ENCODE measurements at regions not wholly inside any gene's neighbourhood (a gene's known extent, or its start where the extent isn't known, plus 50 kb on each side); places are given as distances from the start of the nearest gene placed in this dataset.

DNA sequence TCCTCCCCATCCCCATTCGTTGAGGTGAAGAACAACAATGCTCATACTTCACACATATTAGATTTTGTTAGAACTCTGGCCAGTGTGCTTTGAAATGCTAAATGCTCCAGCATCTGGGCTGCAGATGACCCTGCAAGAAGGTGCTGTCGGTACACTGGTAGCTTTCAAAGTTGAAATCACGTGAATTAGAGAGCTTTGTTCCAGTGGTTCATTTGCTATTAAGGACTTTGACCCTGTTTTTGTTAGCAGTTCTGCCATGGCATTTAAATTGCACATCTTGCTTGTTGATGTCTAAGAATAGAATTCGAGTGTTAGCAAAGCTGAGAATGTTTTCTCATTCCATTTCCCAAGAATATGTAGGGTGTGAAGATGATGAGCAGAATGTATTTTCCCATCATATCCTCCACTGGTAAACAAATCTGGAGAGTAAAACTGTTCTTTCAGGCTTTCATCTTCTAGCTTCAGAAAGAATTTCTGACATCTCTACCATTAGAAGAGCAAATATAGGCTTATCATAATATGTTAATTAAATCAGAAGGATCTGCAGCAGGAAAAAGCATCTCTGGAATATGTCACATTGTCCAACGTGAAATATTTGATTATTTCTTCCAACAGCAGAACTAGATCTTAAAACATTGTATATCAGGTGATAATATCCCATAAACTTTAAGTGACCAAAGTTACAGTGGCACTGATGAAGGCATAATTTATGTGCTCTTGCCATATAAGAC, 98.8 kb upstream of the PDE3A start:
- Histone ChIP-seq H3K9me3 (ENCODE audit: insufficient read depth, low read depth, low read length) (no peaks in the 10 kb centered on the region), H3K27me3 (ENCODE audit: insufficient read depth, low read length) (no peaks in the 10 kb centered on the region), H3K4me1 (ENCODE audit: insufficient read depth, low read length) (peaks cover 15% of the 10 kb centered on the region; the same call in 1 of the 2 replicates), H3K9ac (ENCODE audit: low read depth, low read length) (no peak overlapping the region), H3K36me3 (ENCODE audit: insufficient read depth, low read length) (no peaks in the 10 kb centered on the region), H3K4me3 (ENCODE audit: low read length) (no peak overlapping the region), H3K27ac (ENCODE audit: low read depth, low read length) (no peak overlapping the region)
- 61% methylated on average over 5 of the region's 5 CpGs for WGBS

DNA sequence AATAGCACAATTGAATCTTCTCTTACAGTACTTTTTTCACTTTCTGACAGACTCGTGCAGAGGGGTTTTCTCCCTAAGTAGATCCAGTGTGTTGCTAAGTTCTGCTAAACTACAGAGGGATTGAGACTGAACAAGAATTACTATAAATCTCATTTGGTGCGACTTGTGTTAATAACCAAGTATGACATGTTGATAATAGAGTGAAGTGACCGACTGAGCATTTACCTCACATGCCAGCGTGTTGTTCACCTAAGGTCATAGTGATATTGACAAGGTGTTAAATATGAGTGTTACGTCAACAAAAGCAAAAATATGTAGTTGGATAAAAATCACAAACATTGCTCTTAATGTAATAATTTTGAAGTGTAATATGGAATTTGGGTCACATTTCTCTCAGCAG, 97.8 kb upstream of the PDE3A start:
- no peaks in the 10 kb centered on the region for H3K36me3 ChIP-seq (ENCODE audit: insufficient read depth, low read length)
- no peak overlapping the region for H3K9ac ChIP-seq (ENCODE audit: low read depth, low read length)
- no peak overlapping the region for H3K4me3 ChIP-seq (ENCODE audit: low read length)
- no peaks in the 10 kb centered on the region for H3K27me3 ChIP-seq (ENCODE audit: insufficient read depth, low read length)
- no peak overlapping the region for H3K27ac ChIP-seq (ENCODE audit: low read depth, low read length)
- peaks cover 6% of the 10 kb centered on the region; the same call in 1 of the 2 replicates for H3K4me1 ChIP-seq (ENCODE audit: insufficient read depth, low read length)
- H3K9me3 ChIP-seq (ENCODE audit: insufficient read depth, low read depth, low read length) = no peaks in the 10 kb centered on the region
- WGBS = 95% methylated on average over 5 of the region's 5 CpGs

DNA sequence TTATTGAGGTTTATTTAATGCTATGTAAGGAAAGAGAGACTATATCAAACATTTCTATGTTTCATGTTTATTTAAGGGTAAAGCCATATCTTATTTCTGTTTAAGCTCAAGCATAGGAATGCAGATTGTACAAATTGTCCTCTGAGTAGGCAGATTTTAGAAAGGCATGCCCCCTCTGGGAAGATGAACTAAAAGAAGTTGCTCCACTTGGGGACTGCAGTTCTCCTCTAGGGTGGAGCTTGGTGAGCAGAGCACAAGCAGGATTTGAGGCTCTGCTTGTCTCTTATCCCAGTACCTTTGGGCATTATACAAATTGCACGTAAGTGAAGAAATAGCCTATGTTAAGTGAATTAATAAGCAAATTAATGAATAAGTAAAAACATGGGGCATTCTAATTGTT, 96.2 kb upstream of the PDE3A start:
- H3K4me1 ChIP-seq (ENCODE audit: insufficient read depth, low read length) = peaks cover 5% of the 10 kb centered on the region; the same call in 1 of the 2 replicates
- WGBS = 100% methylated on average over 1 of the region's 1 CpG

DNA sequence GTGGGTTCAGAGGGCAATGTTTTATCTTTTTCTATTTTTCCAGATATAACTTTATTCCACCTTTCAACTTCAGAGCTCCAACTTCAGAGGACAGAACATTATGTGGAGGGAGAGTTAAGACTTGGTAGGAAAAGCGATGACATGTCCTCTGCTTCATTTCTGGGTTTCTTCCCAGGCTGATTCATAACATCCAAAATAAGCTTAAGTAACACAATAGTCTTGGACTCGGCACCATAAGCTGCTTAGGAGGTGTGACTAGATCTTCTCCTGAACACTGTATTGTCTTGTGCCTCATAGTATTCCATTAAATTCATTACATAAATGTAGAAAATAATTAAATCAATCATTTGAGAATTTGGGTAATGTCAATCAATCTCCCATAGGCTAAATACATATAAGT, 95.5 kb upstream of the PDE3A start:
- Histone ChIP-seq H3K9ac (ENCODE audit: low read depth, low read length) (no peak overlapping the region), H3K4me1 (ENCODE audit: insufficient read depth, low read length) (peaks cover 5% of the 10 kb centered on the region; the same call in 1 of the 2 replicates), H3K9me3 (ENCODE audit: insufficient read depth, low read depth, low read length) (no peaks in the 10 kb centered on the region), H3K27ac (ENCODE audit: low read depth, low read length) (no peak overlapping the region), H3K4me3 (ENCODE audit: low read length) (no peak overlapping the region), H3K27me3 (ENCODE audit: insufficient read depth, low read length) (no peaks in the 10 kb centered on the region), H3K36me3 (ENCODE audit: insufficient read depth, low read length) (no peaks in the 10 kb centered on the region)
- WGBS = 100% methylated on average over 2 of the region's 2 CpGs

More for the DNA sequence above, 96.2 kb upstream of the PDE3A start:
- no peak overlapping the region for H3K27ac ChIP-seq (ENCODE audit: low read depth, low read length)
- H3K9me3 ChIP-seq (ENCODE audit: insufficient read depth, low read depth, low read length) = no peaks in the 10 kb centered on the region
- H3K4me3 ChIP-seq (ENCODE audit: low read length) = no peak overlapping the region
- H3K27me3 ChIP-seq (ENCODE audit: insufficient read depth, low read length) = no peaks in the 10 kb centered on the region
- H3K9ac ChIP-seq (ENCODE audit: low read depth, low read length) = no peak overlapping the region
- no peaks in the 10 kb centered on the region for H3K36me3 ChIP-seq (ENCODE audit: insufficient read depth, low read length)

DNA sequence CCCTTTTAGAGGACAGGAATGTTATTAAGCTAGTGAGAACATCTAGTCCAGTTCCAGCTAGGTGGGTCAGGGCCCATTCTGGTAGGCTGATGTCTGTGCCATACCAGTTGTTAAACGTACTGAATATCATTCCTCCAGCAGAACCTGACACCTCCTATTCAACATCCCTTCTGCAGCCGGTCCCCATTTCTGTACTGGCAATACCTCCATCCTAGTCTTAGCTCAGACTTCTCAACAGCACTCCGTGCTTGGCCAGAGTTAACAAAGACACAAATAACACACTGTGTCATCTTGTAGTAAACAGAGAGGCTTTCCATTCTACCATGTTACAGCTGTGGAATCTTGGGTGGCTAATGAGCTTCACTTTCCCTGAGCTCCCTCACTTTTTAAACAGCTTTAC, 94.3 kb upstream of the PDE3A start:
- Histone ChIP-seq H3K4me1 (ENCODE audit: insufficient read depth, low read length) (peaks cover 5% of the 10 kb centered on the region; the same call in 1 of the 2 replicates), H3K36me3 (ENCODE audit: insufficient read depth, low read length) (no peaks in the 10 kb centered on the region), H3K27ac (ENCODE audit: low read depth, low read length) (no peak overlapping the region), H3K9me3 (ENCODE audit: insufficient read depth, low read depth, low read length) (no peaks in the 10 kb centered on the region), H3K9ac (ENCODE audit: low read depth, low read length) (no peak overlapping the region), H3K27me3 (ENCODE audit: insufficient read depth, low read length) (no peaks in the 10 kb centered on the region), H3K4me3 (ENCODE audit: low read length) (no peak overlapping the region)
- 94% methylated on average over 3 of the region's 3 CpGs for WGBS

DNA sequence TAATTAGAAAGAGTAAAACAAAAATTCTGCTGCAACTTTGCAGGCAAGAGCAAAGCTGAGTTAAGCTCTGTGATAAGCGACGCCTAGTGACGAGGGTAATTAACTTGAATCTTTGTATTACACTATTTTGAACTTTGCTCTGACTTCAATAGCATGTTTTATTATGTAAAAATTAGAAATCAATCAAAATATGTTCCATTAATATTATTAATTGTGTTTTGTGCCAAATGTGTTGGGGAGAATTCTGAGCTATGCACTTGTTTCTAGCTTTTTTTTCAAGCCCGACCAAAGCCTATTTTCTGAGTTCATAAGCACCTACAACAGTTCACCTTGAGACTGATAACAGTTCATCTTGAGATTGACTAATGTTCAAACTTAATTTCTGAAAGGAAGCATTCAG, 90.1 kb upstream of the PDE3A start:
- 95% methylated on average over 4 of the region's 4 CpGs for WGBS
- H3K4me1 ChIP-seq (ENCODE audit: insufficient read depth, low read length) = peaks cover 15% of the 10 kb centered on the region
- H3K27ac ChIP-seq (ENCODE audit: low read depth, low read length) = no peak overlapping the region
- no peak overlapping the region for H3K4me3 ChIP-seq (ENCODE audit: low read length)
- H3K27me3 ChIP-seq (ENCODE audit: insufficient read depth, low read length) = no peaks in the 10 kb centered on the region
- no peaks in the 10 kb centered on the region for H3K36me3 ChIP-seq (ENCODE audit: insufficient read depth, low read length)
- H3K9ac ChIP-seq (ENCODE audit: low read depth, low read length) = no peak overlapping the region
- no peaks in the 10 kb centered on the region for H3K9me3 ChIP-seq (ENCODE audit: insufficient read depth, low read depth, low read length)

DNA sequence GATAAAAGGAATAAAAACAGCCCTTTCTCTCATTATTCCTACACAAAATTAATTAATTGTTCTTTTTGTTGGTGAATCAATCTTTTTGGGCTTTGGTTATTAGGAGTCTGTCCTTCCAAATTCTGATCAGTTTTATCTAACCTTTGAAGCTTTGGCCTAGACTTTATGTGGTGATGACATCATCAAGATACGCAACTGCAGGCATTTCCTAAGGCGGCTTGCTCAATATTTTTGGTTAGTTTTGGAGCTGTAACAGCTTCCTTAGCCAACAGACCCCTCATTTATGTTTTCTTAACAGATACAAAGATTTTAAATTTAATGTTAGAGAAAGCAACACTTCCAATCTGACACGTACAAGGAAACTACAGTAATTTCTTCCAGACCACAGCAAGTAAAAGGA, 87.8 kb upstream of the PDE3A start:
- H3K27me3 ChIP-seq (ENCODE audit: insufficient read depth, low read length) = no peaks in the 10 kb centered on the region
- H3K9ac ChIP-seq (ENCODE audit: low read depth, low read length) = no peak overlapping the region
- H3K4me1 ChIP-seq (ENCODE audit: insufficient read depth, low read length) = peaks cover 23% of the 10 kb centered on the region
- H3K27ac ChIP-seq (ENCODE audit: low read depth, low read length) = no peak overlapping the region
- no peaks in the 10 kb centered on the region for H3K9me3 ChIP-seq (ENCODE audit: insufficient read depth, low read depth, low read length)
- no peaks in the 10 kb centered on the region for H3K36me3 ChIP-seq (ENCODE audit: insufficient read depth, low read length)
- no peak overlapping the region for H3K4me3 ChIP-seq (ENCODE audit: low read length)
- WGBS = 98% methylated on average over 3 of the region's 3 CpGs

DNA sequence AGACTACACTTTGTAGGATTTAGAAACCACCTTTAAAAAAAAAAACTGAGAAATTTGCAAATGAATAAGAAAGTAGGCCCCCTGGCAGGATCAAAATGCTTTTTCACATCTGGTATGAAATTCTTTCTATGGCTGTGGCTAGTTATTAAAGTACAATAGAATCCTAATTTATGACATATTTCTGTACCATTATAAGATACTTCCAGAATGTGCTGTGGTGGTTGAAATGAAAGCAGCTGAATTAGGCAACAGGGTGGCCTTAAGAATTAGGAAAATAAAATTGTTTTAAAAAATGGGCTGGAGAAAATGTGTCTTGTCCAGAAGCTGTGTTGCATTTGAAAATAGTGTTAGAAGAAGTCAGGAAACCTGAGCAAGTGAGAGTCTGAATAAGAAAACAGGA, 85.9 kb upstream of the PDE3A start:
- Histone ChIP-seq H3K27me3 (ENCODE audit: insufficient read depth, low read length) (no peaks in the 10 kb centered on the region), H3K27ac (ENCODE audit: low read depth, low read length) (no peak overlapping the region), H3K9ac (ENCODE audit: low read depth, low read length) (no peak overlapping the region), H3K36me3 (ENCODE audit: insufficient read depth, low read length) (no peaks in the 10 kb centered on the region), H3K4me1 (ENCODE audit: insufficient read depth, low read length) (peaks cover 23% of the 10 kb centered on the region), H3K9me3 (ENCODE audit: insufficient read depth, low read depth, low read length) (0 out of 2 replicates have a peak, but pooled peaks cover 3% of the 10 kb centered on the region), H3K4me3 (ENCODE audit: low read length) (no peak overlapping the region)

DNA sequence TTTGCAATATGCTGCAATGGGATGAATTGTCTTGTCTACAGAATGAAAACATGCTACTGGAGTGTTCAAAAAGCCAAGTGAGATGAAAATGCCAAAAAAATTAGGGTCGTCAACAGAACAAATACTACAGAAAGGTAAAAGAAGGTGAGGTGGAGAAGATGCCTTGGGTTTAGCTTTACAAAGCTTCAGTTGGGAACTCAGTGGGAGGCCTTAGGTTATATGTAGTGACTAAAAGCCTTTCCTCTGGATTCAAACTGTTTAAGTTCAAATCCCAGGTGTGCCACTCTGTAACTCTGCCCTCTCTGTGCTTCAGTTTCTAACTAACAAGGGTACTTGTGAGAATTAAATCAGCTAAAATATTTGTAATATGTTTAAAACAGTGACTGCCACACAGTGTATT, 84.9 kb upstream of the PDE3A start:
- 0 out of 2 replicates have a peak, but pooled peaks cover 3% of the 10 kb centered on the region for H3K9me3 ChIP-seq (ENCODE audit: insufficient read depth, low read depth, low read length)
- no peaks in the 10 kb centered on the region for H3K27me3 ChIP-seq (ENCODE audit: insufficient read depth, low read length)
- 89% methylated on average over 1 of the region's 1 CpG for WGBS
- no peak overlapping the region for H3K27ac ChIP-seq (ENCODE audit: low read depth, low read length)
- no peak overlapping the region for H3K4me3 ChIP-seq (ENCODE audit: low read length)
- H3K4me1 ChIP-seq (ENCODE audit: insufficient read depth, low read length) = peaks cover 23% of the 10 kb centered on the region
- H3K36me3 ChIP-seq (ENCODE audit: insufficient read depth, low read length) = no peaks in the 10 kb centered on the region
- H3K9ac ChIP-seq (ENCODE audit: low read depth, low read length) = no peak overlapping the region

DNA sequence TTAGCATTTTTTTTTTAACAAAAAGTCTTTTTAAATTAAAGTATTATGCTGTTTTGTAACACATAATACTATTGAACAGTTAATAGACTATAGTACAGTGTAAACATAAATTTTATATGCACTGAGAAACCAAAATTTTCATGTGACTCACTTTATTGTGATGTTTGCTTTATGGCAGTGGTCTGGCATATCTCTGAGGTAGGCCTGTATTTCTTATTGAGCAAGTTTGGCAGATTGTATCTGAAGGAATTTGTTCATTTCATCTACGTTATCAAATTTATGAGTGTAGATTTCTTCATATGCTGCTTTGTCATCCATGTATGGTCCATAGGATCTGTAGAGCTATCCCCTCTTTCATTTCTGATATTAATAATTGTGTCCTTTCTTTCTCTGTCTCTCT, 78.8 kb upstream of the PDE3A start:
- H3K9ac ChIP-seq (ENCODE audit: low read depth, low read length) = no peak overlapping the region
- H3K27ac ChIP-seq (ENCODE audit: low read depth, low read length) = no peak overlapping the region
- H3K4me1 ChIP-seq (ENCODE audit: insufficient read depth, low read length) = no peaks in the 10 kb centered on the region
- H3K9me3 ChIP-seq (ENCODE audit: insufficient read depth, low read depth, low read length) = 0 out of 2 replicates have a peak, but pooled peaks cover 3% of the 10 kb centered on the region
- no peak overlapping the region for H3K4me3 ChIP-seq (ENCODE audit: low read length)
- H3K27me3 ChIP-seq (ENCODE audit: insufficient read depth, low read length) = no peaks in the 10 kb centered on the region
- H3K36me3 ChIP-seq (ENCODE audit: insufficient read depth, low read length) = no peaks in the 10 kb centered on the region
- 100% methylated on average over 1 of the region's 1 CpG for WGBS

DNA sequence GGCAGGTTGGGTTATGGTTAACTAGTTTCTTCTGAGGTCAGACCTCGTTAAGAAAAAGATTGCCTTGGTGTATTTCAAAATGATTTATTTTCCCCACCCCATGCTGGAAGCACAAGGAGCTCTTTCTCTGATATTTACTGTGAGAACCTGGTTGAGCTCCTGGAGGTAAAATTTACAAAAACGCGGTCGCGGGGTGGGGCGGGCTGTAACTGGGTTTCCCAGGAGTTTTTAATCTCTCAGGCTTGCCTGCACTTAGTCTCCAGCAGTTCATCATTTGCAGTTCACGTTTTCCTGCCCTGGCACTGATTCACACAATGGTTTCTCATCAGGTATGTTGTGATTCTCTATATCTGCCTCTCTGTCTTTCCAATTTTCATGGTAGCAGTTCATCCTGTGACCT, 67.9 kb upstream of the PDE3A start:
- Histone ChIP-seq H3K9me3 (ENCODE audit: insufficient read depth, low read depth, low read length) (0 out of 2 replicates have a peak, but pooled peaks cover 13% of the 10 kb centered on the region), H3K4me1 (ENCODE audit: insufficient read depth, low read length) (no peaks in the 10 kb centered on the region), H3K27me3 (ENCODE audit: insufficient read depth, low read length) (no peaks in the 10 kb centered on the region), H3K9ac (ENCODE audit: low read depth, low read length) (no peak overlapping the region), H3K27ac (ENCODE audit: low read depth, low read length) (no peak overlapping the region), H3K4me3 (ENCODE audit: low read length) (no peak overlapping the region), H3K36me3 (ENCODE audit: insufficient read depth, low read length) (no peaks in the 10 kb centered on the region)
- WGBS = 90% methylated on average over 6 of the region's 7 CpGs

DNA sequence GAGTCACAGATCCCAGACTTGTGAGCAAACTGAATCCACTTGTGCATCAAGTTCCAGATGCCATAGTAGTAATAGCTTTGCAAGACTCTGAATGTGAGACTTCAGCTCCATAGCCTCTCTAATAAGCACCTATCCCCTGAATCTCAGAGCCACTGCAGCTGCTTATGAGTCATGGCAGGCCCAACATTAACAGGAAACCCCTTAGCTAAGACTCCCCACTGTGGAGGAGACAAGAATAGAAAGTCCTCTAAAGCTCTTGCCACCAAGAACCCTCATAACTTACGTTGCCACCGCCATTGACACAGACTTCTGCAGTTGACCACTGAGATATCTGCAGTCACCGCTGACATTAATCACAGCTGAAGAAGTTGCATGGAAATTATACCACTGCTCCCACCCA, 62.9 kb upstream of the PDE3A start:
- Histone ChIP-seq H3K36me3 (ENCODE audit: insufficient read depth, low read length) (no peaks in the 10 kb centered on the region), H3K27ac (ENCODE audit: low read depth, low read length) (no peak overlapping the region), H3K9ac (ENCODE audit: low read depth, low read length) (no peak overlapping the region), H3K27me3 (ENCODE audit: insufficient read depth, low read length) (no peaks in the 10 kb centered on the region), H3K9me3 (ENCODE audit: insufficient read depth, low read depth, low read length) (peaks cover 28% of the 10 kb centered on the region), H3K4me1 (ENCODE audit: insufficient read depth, low read length) (no peaks in the 10 kb centered on the region), H3K4me3 (ENCODE audit: low read length) (no peak overlapping the region)
- WGBS = 94% methylated on average over 3 of the region's 3 CpGs

Measured in HUES64 (cell line).